Neural progenitor cell (in vitro differentiated cells): ENCODE measurements at regions not wholly inside any gene's neighbourhood (a gene's known extent, or its start where the extent isn't known, plus 50 kb on each side); places are given as distances from the start of the nearest gene placed in this dataset.

ENCODE experiments used
- DNase-seq: peaks from one replicate; pipeline ENCODE4 v3.0.0-alpha.2; 2016; ENCODE audit warnings: low spot score
- H2AFZ ChIP-seq: fragments of 200-600 bp; sonication (generic); replicated peaks from 2 replicates; pipeline ENCODE4 v1.6.1; 2016; ENCODE audit warnings: antibody characterized with exemption
- H3F3A ChIP-seq: fragments of 200-600 bp; sonication (generic); 2 replicates; pipeline ENCODE4 v1.6.1; 2016; ENCODE audit warnings: antibody characterized with exemption, low read depth
- H3K27ac ChIP-seq: fragments of 200-600 bp; sonication (generic); 2 replicates; pipeline ENCODE4 v1.5.1; 2016; ENCODE audit warnings: mild to moderate bottlenecking
- H3K27me3 ChIP-seq: fragments of 200-600 bp; sonication (generic); 2 replicates; pipeline ENCODE4 v1.6.1; 2016; ENCODE audit warnings: mild to moderate bottlenecking, moderate library complexity
- H3K36me3 ChIP-seq: fragments of 200-600 bp; sonication (generic); 2 replicates; pipeline ENCODE4 v1.5.1; 2016
- H3K4me1 ChIP-seq: fragments of 200-600 bp; sonication (generic); 2 replicates; pipeline ENCODE4 v1.6.1; 2016; ENCODE audit warnings: mixed run types
- H3K4me2 ChIP-seq: fragments of 200-600 bp; sonication (generic); 2 replicates; pipeline ENCODE4 v1.6.1; 2016
- H3K4me3 ChIP-seq: fragments of 200-600 bp; sonication (generic); 2 replicates; pipeline ENCODE4 v1.5.1; 2016
- H3K79me2 ChIP-seq: fragments of 200-600 bp; sonication (generic); 2 replicates; pipeline ENCODE4 v1.6.1; 2016; ENCODE audit warnings: low read depth
- H3K9ac ChIP-seq: fragments of 200-600 bp; sonication (generic); 2 replicates; pipeline ENCODE4 v1.6.1; 2016
- H3K9me3 ChIP-seq: fragments of 200-600 bp; sonication (generic); 2 replicates; pipeline ENCODE4 v1.5.1; 2016; ENCODE audit warnings: low read depth
- H4K20me1 ChIP-seq: fragments of 200-600 bp; sonication (generic); 2 replicates; pipeline ENCODE4 v1.6.1; 2016; ENCODE audit warnings: low read depth
- H3K27ac Mint-ChIP-seq: 3 replicates; pipeline ENCODE4 v1.8.0; 2021; ENCODE audit warnings: mixed read lengths
- H3K27me3 Mint-ChIP-seq: 2 replicates; pipeline ENCODE4 v1.8.0; 2022; ENCODE audit warnings: low read depth, mild to moderate bottlenecking, inconsistent platforms, moderate library complexity, mixed read lengths; ENCODE audit not compliant: insufficient read depth
- H3K36me3 Mint-ChIP-seq: 3 replicates; pipeline ENCODE4 v1.8.0; 2021; ENCODE audit warnings: mixed read lengths
- H3K4me1 Mint-ChIP-seq: 3 replicates; pipeline ENCODE4 v1.8.0; 2021; ENCODE audit warnings: mixed read lengths
- H3K4me3 Mint-ChIP-seq: 3 replicates; pipeline ENCODE4 v1.8.0; 2021; ENCODE audit warnings: mild to moderate bottlenecking, moderate library complexity, mixed read lengths
- H3K9me3 Mint-ChIP-seq: 3 replicates; pipeline ENCODE4 v1.8.0; 2020; ENCODE audit warnings: mixed read lengths
- CTCF ChIP-seq: fragments of 200-600 bp; sonication (generic); IDR thresholded peaks from 2 replicates; pipeline ENCODE4 v1.5.1; 2017; ENCODE audit warnings: antibody characterized with exemption, mild to moderate bottlenecking
- EZH2 ChIP-seq: fragments of 200-600 bp; sonication (generic); IDR thresholded peaks from 2 replicates; pipeline ENCODE4 v1.6.1; 2017; ENCODE audit warnings: antibody characterized with exemption, mild to moderate bottlenecking, moderate library complexity
- EZH2phosphoT487 ChIP-seq: fragments of 200-600 bp; sonication (generic); IDR thresholded peaks from 2 replicates; pipeline ENCODE4 v1.6.1; 2017; ENCODE audit warnings: antibody characterized with exemption

GRCh38 chr10:44259090-44259874 is 125.6 kb downstream of the CXCL12 start:
- no peak for DNase-seq
- no peaks in the 10 kb centered on the region for H3K36me3 Mint-ChIP-seq
- Histone ChIP-seq H3K36me3 (no peaks in the 10 kb centered on the region), H3K9ac (no peak overlapping the region), H3F3A (no peaks in the 10 kb centered on the region), H3K4me1 (no peaks in the 10 kb centered on the region), H3K27me3 (no peaks in the 10 kb centered on the region), H3K9me3 (no peaks in the 10 kb centered on the region), H2AFZ (no peak overlapping the region), H3K27ac (no peak overlapping the region), H4K20me1 (no peaks in the 10 kb centered on the region), H3K79me2 (no peaks in the 10 kb centered on the region), H3K4me2 (no peak overlapping the region), H3K4me3 (no peak overlapping the region)
- no peak overlapping the region for H3K27ac Mint-ChIP-seq
- no peak overlapping the region for H3K4me3 Mint-ChIP-seq
- peaks cover 2% of the 10 kb centered on the region for H3K9me3 Mint-ChIP-seq
- TF ChIP-seq CTCF, result no peak
- TF ChIP-seq EZH2, result no peak
- no peak for TF ChIP-seq EZH2phosphoT487
- no peaks in the 10 kb centered on the region for H3K4me1 Mint-ChIP-seq
- peaks cover 9% of the 10 kb centered on the region for H3K27me3 Mint-ChIP-seq

GRCh38 chr10:44258460-44259089 is 126.3 kb downstream of the CXCL12 start:
- Mint-ChIP-seq H3K27me3 (peaks cover 9% of the 10 kb centered on the region), H3K27ac (no peak overlapping the region), H3K9me3 (peaks cover 2% of the 10 kb centered on the region), H3K36me3 (no peaks in the 10 kb centered on the region), H3K4me1 (no peaks in the 10 kb centered on the region), H3K4me3 (no peak overlapping the region)
- H4K20me1 ChIP-seq, result no peaks in the 10 kb centered on the region
- H3K27ac ChIP-seq, result no peak overlapping the region
- no peaks in the 10 kb centered on the region for H3K79me2 ChIP-seq
- no peaks in the 10 kb centered on the region for H3K9me3 ChIP-seq
- no peaks in the 10 kb centered on the region for H3K36me3 ChIP-seq
- no peak overlapping the region for H3K4me3 ChIP-seq
- H3K4me2 ChIP-seq, result no peak overlapping the region
- H3F3A ChIP-seq, result no peaks in the 10 kb centered on the region
- H3K4me1 ChIP-seq, result no peaks in the 10 kb centered on the region
- no peak overlapping the region for H2AFZ ChIP-seq
- H3K27me3 ChIP-seq, result no peaks in the 10 kb centered on the region
- TF ChIP-seq CTCF, result no peak
- no peak for TF ChIP-seq EZH2
- TF ChIP-seq EZH2phosphoT487, result no peak
- DNase-seq, result no peak
- H3K9ac ChIP-seq, result no peak overlapping the region

GRCh38 chr10:44258019-44258418 is 126.9 kb downstream of the CXCL12 start:
- Histone ChIP-seq H3K4me1 (no peaks in the 10 kb centered on the region), H3K9me3 (no peaks in the 10 kb centered on the region), H3F3A (no peaks in the 10 kb centered on the region), H3K36me3 (no peaks in the 10 kb centered on the region), H3K27me3 (no peaks in the 10 kb centered on the region), H2AFZ (no peak overlapping the region), H3K79me2 (no peaks in the 10 kb centered on the region), H3K9ac (no peak overlapping the region), H3K4me2 (no peak overlapping the region), H4K20me1 (no peaks in the 10 kb centered on the region), H3K4me3 (no peak overlapping the region), H3K27ac (no peak overlapping the region)
- no peak overlapping the region for H3K4me3 Mint-ChIP-seq
- peaks cover 9% of the 10 kb centered on the region for H3K27me3 Mint-ChIP-seq
- no peaks in the 10 kb centered on the region for H3K36me3 Mint-ChIP-seq
- H3K4me1 Mint-ChIP-seq, result no peaks in the 10 kb centered on the region
- TF ChIP-seq EZH2 (no peak), CTCF (no peak), EZH2phosphoT487 (no peak)
- H3K27ac Mint-ChIP-seq, result no peak overlapping the region
- peaks cover 2% of the 10 kb centered on the region for H3K9me3 Mint-ChIP-seq
- DNase-seq, result no peak
